Common myeloid progenitor, CD34-positive (primary cell): ENCODE measurements at regions not wholly inside any gene's neighbourhood (a gene's known extent, or its start where the extent isn't known, plus 50 kb on each side); places are given as distances from the start of the nearest gene placed in this dataset.

Experiments
- CTCF ChIA-PET: fragments of 350-600 bp; sonication (Branson Sonifier 250); formaldehyde crosslinking; loops from one replicate; lab custom pipeline; 2021; ENCODE audit warnings: antibody characterized with exemption; lab: Charles Lee
- POLR2A ChIA-PET: fragments of 350-600 bp; sonication (Branson Sonifier 250); formaldehyde crosslinking; loops from one replicate; lab custom pipeline; 2021; ENCODE audit warnings: antibody characterized with exemption; lab: Charles Lee
- DNase-seq, 3 donors: peaks; one replicate each; pipeline versions ENCODE4 v3.0.0 to v3.0.0-alpha.2; 2013
- H3K27ac ChIP-seq, 2 experiments: 1 replicate in 1 of 2; 2 replicates in 1 of 2; pipeline ENCODE4 v1.7.0; 2013; ENCODE audit warnings: inconsistent platforms in 2 of 2, low read length in 2 of 2, mild to moderate bottlenecking in 2 of 2, low read depth in 1 of 2, moderate library complexity in 1 of 2; ENCODE audit not compliant: severe bottlenecking in 2 of 2, insufficient read depth in 1 of 2, poor library complexity in 1 of 2
- H3K27me3 ChIP-seq, 5 experiments: replicated peaks in 2 of 5; 1 replicate in 3 of 5; 2 replicates in 2 of 5; pipeline versions ENCODE4 v1.6.1 to v1.7.0; 2013; ENCODE audit warnings: low read length in 4 of 5, mild to moderate bottlenecking in 2 of 5, moderate library complexity in 2 of 5, inconsistent platforms in 1 of 5; ENCODE audit not compliant: insufficient read depth in 5 of 5, control insufficient read depth in 4 of 5
- H3K36me3 ChIP-seq, 4 experiments: 1 replicate in 2 of 4; 2 replicates in 2 of 4; pipeline versions ENCODE4 v1.6.1 to v1.7.0; 2013; ENCODE audit warnings: low read length in 3 of 4, control low read depth in 1 of 4, mild to moderate bottlenecking in 1 of 4; ENCODE audit not compliant: control insufficient read depth in 4 of 4, insufficient read depth in 4 of 4
- H3K4me1 ChIP-seq, 4 experiments: 1 replicate in 3 of 4; 2 replicates in 1 of 4; pipeline versions ENCODE4 v1.6.1 to v1.7.1; 2013; ENCODE audit warnings: low read length in 3 of 4, mild to moderate bottlenecking in 3 of 4, control low read depth in 1 of 4, inconsistent platforms in 1 of 4, moderate library complexity in 1 of 4; ENCODE audit not compliant: control insufficient read depth in 4 of 4, insufficient read depth in 4 of 4; ENCODE audit errors: control extremely low read depth in 1 of 4
- H3K4me3 ChIP-seq, 7 experiments: 1 replicate in 4 of 7; 2 replicates in 3 of 7; pipeline versions ENCODE4 v1.5.1 to v1.7.0; 2013; ENCODE audit warnings: mild to moderate bottlenecking in 7 of 7, low read length in 6 of 7, moderate library complexity in 6 of 7, inconsistent platforms in 2 of 7, low read depth in 2 of 7, control low read depth in 1 of 7; ENCODE audit not compliant: insufficient read depth in 4 of 7, control insufficient read depth in 1 of 7; ENCODE audit errors: extremely low read depth in 1 of 7
- H3K9me3 ChIP-seq, 5 experiments: 1 replicate in 4 of 5; 2 replicates in 1 of 5; pipeline versions ENCODE4 v1.6.1 to v1.7.1; 2013; ENCODE audit warnings: low read length in 4 of 5, mild to moderate bottlenecking in 2 of 5, inconsistent platforms in 1 of 5, low read depth in 1 of 5, moderate library complexity in 1 of 5; ENCODE audit not compliant: control insufficient read depth in 4 of 5, insufficient read depth in 2 of 5; ENCODE audit errors: control extremely low read depth in 1 of 5
- WGBS: methylation state at CpG from one replicate; pipeline ENCODE4 v1.1.5; 2013; ENCODE audit not compliant: insufficient coverage; 5-methylcytosine and 5-hydroxymethylcytosine counted together

DNA sequence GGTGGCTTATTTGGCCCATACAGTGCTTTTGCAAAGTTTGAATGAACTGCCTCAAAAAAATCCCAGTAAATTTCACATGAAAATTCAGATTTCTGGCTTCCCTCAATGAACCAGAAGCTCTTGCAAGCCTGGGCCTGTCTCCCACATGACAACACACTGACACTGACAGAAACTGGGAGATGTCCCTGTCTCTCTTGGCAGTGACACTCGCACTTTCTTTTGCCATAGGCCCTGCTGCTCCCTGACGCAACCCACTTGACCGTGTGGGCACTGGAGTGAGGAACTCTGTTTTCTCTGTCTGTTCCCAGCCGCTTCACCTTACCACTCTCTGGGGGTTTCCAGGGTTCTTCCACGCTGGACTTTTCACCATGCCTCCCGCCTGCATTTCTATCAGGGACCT, 524.5 kb downstream of the SHQ1 start:
- no peak for DNase-seq
- ChIA-PET POLR2A (no interaction called here), CTCF (interaction anchor here (0.8 to 1.7 kb wide), 4 partner anchors 9 to 60 kb away, joined by 3 to 7 read pairs (median 4); no protein-coding TSS in a partner anchor)
- Histone ChIP-seq H3K4me3 (no peak overlapping the region), H3K27me3 (no peaks in the 10 kb centered on the region), H3K27ac (no peak overlapping the region), H3K36me3 (no peaks in the 10 kb centered on the region), H3K9me3 (no peaks in the 10 kb centered on the region), H3K4me1 (peaks cover 0 to 44% (median 22%) of the 10 kb centered on the region in 4 experiments)
- 96% methylated on average over 6 of the region's 6 CpGs for WGBS

- WGBS: 81% methylated on average over 9 of the region's 11 CpGs
- H3K4me1 ChIP-seq: peaks cover 1 to 53% (median 28%) of the 10 kb centered on the region in 4 experiments
- peak in 1 of 3 donors; percentile 40 for DNase-seq
- no peaks in the 10 kb centered on the region for H3K9me3 ChIP-seq
- H3K4me3 ChIP-seq: no peak overlapping the region
- H3K27ac ChIP-seq: peak overlapping the region in 1 of 2 experiments; percentile 1
- ChIA-PET CTCF (interaction anchor here (0.9 to 3.2 kb wide), 5 partner anchors 8 to 106 kb away, joined by 3 to 11 read pairs (median 5); no protein-coding TSS in a partner anchor), POLR2A (interaction anchor here (0.6 kb wide), 1 partner anchor 31 kb away, joined by 3 read pairs; no protein-coding TSS in a partner anchor)
- no peaks in the 10 kb centered on the region for H3K36me3 ChIP-seq
- no peaks in the 10 kb centered on the region for H3K27me3 ChIP-seq
These were observed 525.8 kb downstream of the SHQ1 start for GRCh38 chr3:72322264-72322976.

DNA sequence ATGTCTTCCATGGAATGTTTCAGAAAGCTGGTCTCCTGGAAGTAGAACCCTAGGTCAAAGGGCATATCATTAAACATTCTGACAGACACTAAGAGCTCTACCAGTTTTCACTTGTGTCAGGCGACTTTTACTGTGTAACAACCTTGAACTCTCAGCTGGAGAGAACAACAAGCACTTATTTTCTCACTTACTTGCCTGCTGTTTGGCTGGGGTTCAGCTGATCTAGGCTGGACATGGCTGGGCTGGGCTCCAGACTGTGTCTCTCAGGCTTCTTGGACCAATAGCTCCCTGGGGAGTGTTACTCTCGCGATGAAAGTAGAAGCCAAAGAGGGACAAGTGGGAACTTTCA, 527.3 kb downstream of the SHQ1 start:
- CTCF ChIA-PET: interaction anchor here (1.1 to 3.2 kb wide), 4 partner anchors 8 to 13 kb away, joined by 3 to 11 read pairs (median 6); no protein-coding TSS in a partner anchor
- no peaks in the 10 kb centered on the region for H3K9me3 ChIP-seq
- POLR2A ChIA-PET: no interaction called here
- H3K36me3 ChIP-seq: no peaks in the 10 kb centered on the region
- H3K4me3 ChIP-seq: no peak overlapping the region
- DNase-seq: no peak
- WGBS: 100% methylated on average over 1 of the region's 3 CpGs
- H3K27me3 ChIP-seq: no peaks in the 10 kb centered on the region
- no peak overlapping the region for H3K27ac ChIP-seq
- peaks cover 1 to 64% (median 33%) of the 10 kb centered on the region in 4 experiments for H3K4me1 ChIP-seq

DNA sequence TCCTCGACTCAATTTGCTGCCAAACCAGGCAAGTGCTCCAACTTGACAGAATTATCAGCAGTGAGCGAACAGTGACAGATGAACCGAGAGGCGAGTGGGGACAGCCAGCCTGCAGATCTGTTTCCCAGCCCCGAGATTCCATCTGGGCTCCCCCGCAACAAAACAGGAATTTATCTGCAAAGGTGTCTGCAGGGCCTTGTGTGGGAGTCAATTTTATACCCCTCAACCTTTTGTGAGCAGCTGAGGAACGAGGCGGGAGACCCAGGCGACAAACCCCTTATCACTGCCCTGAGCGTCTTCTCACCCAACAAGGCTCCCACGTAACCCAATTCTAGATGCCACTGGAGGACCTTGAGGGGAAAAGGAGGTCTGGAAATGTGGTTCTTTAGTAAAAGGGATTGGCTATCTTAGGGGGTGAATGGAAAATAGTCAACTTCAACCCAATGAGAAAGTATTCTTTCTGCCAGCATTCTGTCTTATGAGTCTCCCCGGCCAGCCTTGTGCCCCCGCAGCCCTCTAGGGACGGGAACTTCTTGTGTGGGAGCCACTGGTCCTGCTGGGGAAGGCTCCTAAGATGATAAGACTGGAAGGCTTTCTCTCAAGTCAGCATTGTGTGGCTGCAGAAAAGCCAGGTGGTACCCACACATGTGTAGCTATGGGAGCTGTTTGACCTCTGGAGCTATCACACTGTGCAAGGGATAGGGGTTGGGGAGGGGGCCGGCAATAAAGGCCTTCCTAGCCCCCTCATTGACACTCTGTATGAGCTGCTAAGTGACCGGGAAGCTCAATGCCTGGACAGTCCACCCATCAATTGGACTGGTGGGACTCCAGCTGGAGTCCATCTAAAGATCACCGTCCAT, 527.9 kb downstream of the SHQ1 start:
- WGBS: 96% methylated on average over 14 of the region's 17 CpGs
- Histone ChIP-seq H3K27ac (peak overlapping the region in 1 of 2 experiments; percentile 78), H3K36me3 (no peaks in the 10 kb centered on the region), H3K27me3 (no peaks in the 10 kb centered on the region), H3K4me3 (no peak overlapping the region), H3K4me1 (peaks cover 1 to 64% (median 33%) of the 10 kb centered on the region in 4 experiments), H3K9me3 (no peaks in the 10 kb centered on the region)
- no peak for DNase-seq
- ChIA-PET POLR2A (no interaction called here), CTCF (interaction anchor here (1.1 to 3.2 kb wide), 4 partner anchors 8 to 14 kb away, joined by 3 to 11 read pairs (median 6); no protein-coding TSS in a partner anchor)

- WGBS: 67% methylated on average over 3 of the region's 6 CpGs
These were observed 528.8 kb downstream of the SHQ1 start for GRCh38 chr3:72319194-72320094.

GRCh38 chr3:72318504-72319193, 529.6 kb downstream of the SHQ1 start:
- peaks cover 1 to 48% (median 29%) of the 10 kb centered on the region in 4 experiments for H3K4me1 ChIP-seq
- H3K9me3 ChIP-seq: peaks cover 0 to 2% (median 0%) of the 10 kb centered on the region in 5 experiments
- CTCF ChIA-PET: interaction anchor here (0.9 to 2.4 kb wide), 4 partner anchors 9 to 444 kb away, joined by 3 to 9 read pairs (median 4); no protein-coding TSS in a partner anchor
- H3K36me3 ChIP-seq: no peaks in the 10 kb centered on the region
- no peak for DNase-seq
- no peaks in the 10 kb centered on the region for H3K27me3 ChIP-seq
- POLR2A ChIA-PET: interaction anchor here (0.6 to 0.9 kb wide), 2 partner anchors 30 to 365 kb away, joined by 4 read pairs; no protein-coding TSS in a partner anchor
- WGBS: 72% methylated on average over 10 of the region's 12 CpGs
- no peak overlapping the region for H3K4me3 ChIP-seq
- peak overlapping the region; percentile 33 to 78 for H3K27ac ChIP-seq

More at GRCh38 chr3:72319194-72320094, 528.8 kb downstream of the SHQ1 start:
- Histone ChIP-seq H3K36me3 (no peaks in the 10 kb centered on the region), H3K27me3 (no peaks in the 10 kb centered on the region), H3K9me3 (no peaks in the 10 kb centered on the region), H3K27ac (peak overlapping the region; percentile 33 to 78), H3K4me1 (peaks cover 1 to 56% (median 29%) of the 10 kb centered on the region in 4 experiments), H3K4me3 (peak overlapping the region in 2 of 7 experiments; percentile 25 to 26)
- ChIA-PET CTCF (interaction anchor here (0.9 to 2.4 kb wide), 4 partner anchors 9 to 444 kb away, joined by 3 to 9 read pairs (median 4); no protein-coding TSS in a partner anchor), POLR2A (interaction anchor here (0.9 kb wide), 1 partner anchor 30 kb away, joined by 4 read pairs; no protein-coding TSS in a partner anchor)
- peak in 2 of 3 donors; percentile 90 to 93 for DNase-seq
